HL-60 (cell line): ENCODE measurements at regions not wholly inside any gene's neighbourhood (a gene's known extent, or its start where the extent isn't known, plus 50 kb on each side); places are given as distances from the start of the nearest gene placed in this dataset.

Experiments
- GABPA ChIP-seq: IDR thresholded peaks from 2 replicates; pipeline ENCODE4 v1.6.1; 2012; ENCODE audit warnings: low read depth
- POLR2AphosphoS5 ChIP-seq: IDR thresholded peaks from 2 replicates; pipeline ENCODE4 v1.6.1; 2012; ENCODE audit warnings: low read depth
- TF ChIP-seq, protein P1 (sequence below): IDR thresholded peaks from one replicate; pipeline ENCODE4 v1.5.1; 2011; ENCODE audit warnings: low read length, control low read depth, inconsistent platforms; ENCODE audit not compliant: insufficient read depth
- TF ChIP-seq, protein P2 (sequence below): IDR thresholded peaks from 2 replicates; pipeline ENCODE4 v1.6.1; 2012; ENCODE audit warnings: low read depth; ENCODE audit not compliant: insufficient replicate concordance

DNA sequence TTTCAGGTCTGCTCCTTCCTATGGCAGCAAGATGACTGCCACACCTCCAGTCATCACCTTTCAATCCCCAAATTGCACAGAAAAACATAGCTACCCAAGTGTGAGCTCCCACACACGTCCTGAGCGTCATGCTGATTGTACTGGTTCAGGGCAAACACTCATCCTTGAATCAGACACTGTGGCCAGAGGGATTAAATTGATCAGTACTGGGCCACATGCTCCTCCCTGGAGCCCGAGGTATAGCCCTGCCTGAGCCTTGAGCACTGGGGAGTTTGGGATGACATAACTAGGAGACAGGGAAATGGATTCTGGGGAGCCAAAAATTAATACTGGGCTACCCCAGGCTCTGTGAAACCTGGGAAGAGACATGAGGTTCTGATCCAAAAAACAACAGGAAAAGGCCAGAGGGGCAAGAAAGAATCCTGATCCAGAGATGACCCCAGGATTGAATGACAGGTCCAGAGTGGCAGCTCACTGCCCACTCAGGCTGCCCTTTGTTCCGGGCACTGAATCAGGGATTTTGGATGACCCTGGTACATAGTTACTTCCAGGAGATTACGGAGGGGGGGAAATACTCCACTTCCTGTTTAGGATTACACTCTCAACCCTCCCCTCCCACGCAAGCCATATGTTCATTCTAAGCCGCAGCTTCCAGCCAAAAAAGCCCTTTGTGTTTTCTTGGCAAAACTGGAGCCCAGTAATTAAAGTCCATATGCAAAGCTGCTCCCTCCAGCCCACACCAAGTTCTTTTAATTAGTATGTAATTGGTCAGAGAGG is 141.6 kb upstream of the SPRY4 start:
- TF ChIP-seq, protein P1, sequence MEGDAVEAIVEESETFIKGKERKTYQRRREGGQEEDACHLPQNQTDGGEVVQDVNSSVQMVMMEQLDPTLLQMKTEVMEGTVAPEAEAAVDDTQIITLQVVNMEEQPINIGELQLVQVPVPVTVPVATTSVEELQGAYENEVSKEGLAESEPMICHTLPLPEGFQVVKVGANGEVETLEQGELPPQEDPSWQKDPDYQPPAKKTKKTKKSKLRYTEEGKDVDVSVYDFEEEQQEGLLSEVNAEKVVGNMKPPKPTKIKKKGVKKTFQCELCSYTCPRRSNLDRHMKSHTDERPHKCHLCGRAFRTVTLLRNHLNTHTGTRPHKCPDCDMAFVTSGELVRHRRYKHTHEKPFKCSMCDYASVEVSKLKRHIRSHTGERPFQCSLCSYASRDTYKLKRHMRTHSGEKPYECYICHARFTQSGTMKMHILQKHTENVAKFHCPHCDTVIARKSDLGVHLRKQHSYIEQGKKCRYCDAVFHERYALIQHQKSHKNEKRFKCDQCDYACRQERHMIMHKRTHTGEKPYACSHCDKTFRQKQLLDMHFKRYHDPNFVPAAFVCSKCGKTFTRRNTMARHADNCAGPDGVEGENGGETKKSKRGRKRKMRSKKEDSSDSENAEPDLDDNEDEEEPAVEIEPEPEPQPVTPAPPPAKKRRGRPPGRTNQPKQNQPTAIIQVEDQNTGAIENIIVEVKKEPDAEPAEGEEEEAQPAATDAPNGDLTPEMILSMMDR: no peak
- TF ChIP-seq GABPA (no peak), POLR2AphosphoS5 (no peak)
- TF ChIP-seq, protein P2, sequence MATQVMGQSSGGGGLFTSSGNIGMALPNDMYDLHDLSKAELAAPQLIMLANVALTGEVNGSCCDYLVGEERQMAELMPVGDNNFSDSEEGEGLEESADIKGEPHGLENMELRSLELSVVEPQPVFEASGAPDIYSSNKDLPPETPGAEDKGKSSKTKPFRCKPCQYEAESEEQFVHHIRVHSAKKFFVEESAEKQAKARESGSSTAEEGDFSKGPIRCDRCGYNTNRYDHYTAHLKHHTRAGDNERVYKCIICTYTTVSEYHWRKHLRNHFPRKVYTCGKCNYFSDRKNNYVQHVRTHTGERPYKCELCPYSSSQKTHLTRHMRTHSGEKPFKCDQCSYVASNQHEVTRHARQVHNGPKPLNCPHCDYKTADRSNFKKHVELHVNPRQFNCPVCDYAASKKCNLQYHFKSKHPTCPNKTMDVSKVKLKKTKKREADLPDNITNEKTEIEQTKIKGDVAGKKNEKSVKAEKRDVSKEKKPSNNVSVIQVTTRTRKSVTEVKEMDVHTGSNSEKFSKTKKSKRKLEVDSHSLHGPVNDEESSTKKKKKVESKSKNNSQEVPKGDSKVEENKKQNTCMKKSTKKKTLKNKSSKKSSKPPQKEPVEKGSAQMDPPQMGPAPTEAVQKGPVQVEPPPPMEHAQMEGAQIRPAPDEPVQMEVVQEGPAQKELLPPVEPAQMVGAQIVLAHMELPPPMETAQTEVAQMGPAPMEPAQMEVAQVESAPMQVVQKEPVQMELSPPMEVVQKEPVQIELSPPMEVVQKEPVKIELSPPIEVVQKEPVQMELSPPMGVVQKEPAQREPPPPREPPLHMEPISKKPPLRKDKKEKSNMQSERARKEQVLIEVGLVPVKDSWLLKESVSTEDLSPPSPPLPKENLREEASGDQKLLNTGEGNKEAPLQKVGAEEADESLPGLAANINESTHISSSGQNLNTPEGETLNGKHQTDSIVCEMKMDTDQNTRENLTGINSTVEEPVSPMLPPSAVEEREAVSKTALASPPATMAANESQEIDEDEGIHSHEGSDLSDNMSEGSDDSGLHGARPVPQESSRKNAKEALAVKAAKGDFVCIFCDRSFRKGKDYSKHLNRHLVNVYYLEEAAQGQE: no peak
